ENCODE measurements at regions not wholly inside any gene's neighbourhood (a gene's known extent, or its start where the extent isn't known, plus 50 kb on each side); places are given as distances from the start of the nearest gene placed in this dataset.
A peak's percentile ranks its signal among the peaks of the same experiment; 100 is the strongest.
"Not testable (repeated sequence)": the region's sequence is repeated elsewhere in the genome, so short reads cannot be mapped to it uniquely, and the experiment has no call there.

DNA sequence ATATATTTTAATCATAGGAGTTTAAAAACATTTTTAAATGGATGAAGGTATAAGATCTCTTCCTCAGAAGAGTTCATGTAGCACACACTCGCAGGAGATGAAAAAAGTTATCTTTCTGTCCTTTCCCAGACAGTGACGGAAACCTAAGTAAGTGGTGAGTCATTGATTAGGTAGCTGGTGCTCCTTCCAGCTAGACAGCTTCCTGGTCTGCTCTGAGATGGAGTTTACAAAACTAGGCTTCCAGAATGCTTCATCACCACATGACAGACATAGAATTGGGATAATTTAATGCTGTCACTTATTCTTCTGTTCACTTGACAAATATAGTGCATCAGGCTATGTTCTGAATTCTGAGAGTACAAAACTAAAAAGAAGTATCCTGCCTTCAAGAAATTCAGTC lies 2393.0 kb upstream of the C9orf72 start:
- no peak for DNase-seq

DNA sequence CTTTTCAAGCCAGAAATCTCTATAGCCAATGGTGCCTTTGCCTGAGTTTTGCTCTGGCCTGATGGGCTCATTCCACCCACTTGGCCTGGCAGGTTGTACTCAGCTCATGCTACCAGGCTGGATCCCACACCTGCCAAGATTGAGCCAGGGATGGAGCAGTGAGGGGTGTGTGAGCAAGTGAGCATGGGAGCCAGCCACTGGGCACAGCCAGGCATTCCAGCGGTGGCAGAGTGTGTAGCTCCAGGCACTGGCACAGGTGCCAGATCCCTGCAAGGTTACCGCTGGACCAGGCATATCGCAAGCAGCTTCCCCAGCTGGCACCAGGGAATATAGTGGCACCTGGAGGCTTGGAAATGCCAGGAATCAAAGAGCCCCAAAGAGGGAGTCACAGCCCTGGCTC lies 2395.6 kb upstream of the C9orf72 start:
- DNase-seq: no peak

DNA sequence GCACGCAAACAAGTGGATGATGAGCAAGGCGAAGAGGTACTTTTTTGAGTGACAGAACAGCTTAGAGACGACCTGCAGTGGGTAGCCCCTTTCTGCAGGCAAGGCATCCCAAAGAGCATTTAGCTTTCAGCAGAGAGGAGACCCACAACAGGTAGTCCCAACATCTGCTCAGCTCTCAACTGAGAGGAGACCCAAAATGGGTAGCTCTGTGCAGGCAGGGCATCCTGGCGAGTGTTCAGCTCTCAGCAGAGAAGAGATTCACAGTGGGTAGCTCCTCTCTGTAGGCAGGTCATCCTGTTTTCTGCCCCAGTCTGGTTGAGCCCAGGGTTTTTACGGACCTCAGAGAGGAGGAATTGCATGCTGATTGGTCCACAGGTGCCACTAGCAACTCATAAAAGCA lies 2396.1 kb upstream of the C9orf72 start:
- DNase-seq: no peak

DNA sequence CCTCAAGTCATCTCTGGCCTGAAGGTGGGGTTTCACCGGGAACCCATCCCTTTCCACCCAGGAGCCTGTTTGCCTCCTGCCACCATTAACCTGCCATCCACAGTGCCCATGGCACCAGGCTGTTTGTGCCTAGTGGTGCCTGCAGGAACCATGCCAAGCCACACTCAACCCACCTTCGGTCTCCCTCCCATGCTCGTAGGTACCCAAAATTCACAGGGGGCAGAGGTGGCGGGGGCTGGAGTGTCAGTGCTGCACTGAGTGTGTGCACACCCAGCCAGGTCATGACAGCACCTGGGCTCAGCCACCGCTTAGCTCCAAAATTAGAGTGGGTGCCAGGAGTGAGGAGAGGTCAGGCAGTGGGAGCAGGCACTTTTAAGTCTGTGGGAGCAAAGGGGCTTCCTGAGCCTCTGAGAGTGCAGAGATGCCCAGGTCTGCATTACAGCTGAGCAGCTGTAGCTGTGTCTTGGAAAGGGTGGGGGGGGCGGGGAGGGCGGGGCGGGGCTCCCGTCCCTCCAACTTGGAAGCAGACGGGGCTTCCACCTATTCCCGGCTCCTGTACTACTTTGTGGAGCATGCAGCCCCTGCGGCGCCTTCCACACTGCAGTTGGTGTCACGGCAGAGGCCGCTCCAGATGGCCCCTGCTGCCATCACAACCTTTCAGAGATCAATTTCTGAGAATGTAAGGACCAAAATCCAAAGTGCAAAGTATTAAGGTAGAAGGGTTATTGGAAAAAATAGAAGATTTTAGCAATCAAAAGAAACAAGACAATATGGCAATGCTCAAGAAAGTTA lies 2396.8 kb upstream of the C9orf72 start:
- DNase-seq: no peak

DNA sequence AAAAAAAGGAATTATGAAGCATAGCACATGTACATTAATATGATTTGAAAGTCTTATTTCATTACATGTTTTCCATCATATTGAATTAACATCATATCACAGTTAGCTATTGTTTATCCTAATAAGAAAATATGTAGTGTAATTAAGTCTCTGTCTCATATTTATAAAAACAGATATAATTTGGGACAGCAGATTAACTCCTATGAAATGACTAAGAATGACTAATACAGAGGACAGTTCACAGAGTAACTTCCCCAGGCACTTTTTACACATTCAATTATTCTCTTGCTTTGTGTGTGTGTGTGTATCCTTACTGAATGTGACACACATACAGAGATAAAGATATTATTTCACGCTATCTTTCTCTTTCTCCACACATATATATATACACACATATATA lies 2400.9 kb upstream of the C9orf72 start:
- DNase-seq: no peak

DNA sequence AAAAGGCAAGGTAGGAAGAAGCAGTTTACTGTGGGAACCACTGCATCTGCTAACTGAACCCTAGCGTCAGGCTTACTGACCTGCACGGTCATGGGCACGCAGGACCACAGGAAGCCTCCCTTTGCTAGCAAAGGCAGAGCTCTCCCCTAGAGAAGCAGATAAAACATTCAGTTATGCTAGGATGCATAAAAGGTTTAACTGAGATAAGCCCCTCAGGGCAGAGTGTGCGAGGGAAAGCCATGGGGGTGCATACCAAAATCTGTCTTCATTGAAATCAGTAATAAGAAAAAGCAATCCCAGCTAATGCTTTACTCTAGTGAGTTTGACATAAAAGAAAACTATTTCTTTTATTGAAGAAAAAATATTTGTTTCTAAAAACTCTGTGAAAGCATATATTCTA lies 2403.7 kb upstream of the C9orf72 start:
- DNase-seq: no peak

DNA sequence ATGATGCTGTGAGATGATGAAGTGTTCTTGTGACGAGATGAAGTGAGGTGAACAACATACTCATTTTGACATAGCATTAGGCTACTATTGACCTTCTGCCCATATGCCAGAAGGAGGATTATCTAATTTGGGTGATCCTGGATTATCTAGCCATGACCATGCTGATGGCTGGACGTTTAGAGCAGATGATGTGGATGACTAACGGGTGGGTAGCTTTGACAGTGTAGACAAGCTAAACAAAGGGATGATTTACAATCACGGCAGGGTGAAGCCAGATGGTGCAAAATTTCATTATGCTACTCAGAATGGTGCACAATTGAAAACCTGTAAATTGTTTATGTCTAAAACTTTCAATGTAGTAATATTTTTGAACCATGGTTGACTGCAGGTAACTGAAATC lies 2403.4 kb upstream of the ACO1 start:
- DNase-seq: no peak

DNA sequence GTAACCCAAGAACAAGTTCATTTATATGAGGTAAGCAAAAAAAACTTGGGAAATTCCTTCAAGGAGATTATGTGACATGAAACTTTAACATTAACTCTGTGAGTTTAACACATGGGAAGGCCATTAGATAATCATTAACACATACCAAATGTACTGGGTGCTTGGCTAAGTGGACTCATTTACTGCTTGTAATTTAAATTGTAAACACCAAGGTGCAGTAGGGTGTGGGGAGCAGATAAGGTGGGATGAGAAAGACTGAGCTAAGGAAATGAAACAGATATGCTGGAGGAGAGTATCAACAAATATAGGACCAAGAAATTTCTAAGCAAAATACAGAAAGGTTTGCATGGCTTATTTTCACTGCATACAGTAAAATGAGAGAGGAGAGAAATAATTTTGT lies 2384.8 kb upstream of the ACO1 start:
- DNase-seq: no peak

DNA sequence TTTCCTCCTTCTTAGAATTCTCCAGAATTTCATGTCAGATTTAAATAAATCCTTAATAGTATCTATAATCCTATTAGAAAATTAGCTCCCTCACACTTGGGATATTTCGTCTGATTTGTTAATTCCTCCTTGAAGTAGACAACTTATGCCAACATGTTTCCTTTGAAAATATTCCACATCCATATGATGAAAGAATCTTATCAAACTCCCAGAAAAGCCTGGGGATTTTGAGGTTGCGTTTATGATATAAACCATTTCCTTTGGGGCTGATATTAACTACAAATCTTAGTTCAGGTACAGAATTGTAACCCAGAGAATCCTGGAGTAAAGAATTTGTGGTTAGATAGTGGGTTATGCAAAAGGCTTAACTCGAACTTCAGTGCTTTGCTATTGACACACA lies 2373.8 kb upstream of the ACO1 start:
- DNase-seq: no peak

DNA sequence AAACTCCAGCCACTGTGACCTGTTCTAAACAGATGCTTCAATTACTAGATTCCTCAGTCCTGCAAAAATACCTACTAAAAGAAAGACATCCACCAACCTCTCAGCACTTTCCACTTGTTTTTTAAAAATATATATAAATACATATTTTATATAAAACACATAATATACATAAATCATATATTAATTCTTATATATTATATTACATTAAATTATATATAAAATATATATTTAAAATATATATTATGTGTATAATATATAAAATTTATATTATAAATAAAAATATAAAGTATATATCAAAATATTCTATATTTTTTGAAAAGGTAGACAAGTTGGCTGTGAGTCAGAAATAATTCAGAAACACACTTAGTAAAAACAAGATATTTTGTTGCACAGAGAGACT lies 2371.8 kb upstream of the ACO1 start:
- no peak for DNase-seq

DNA sequence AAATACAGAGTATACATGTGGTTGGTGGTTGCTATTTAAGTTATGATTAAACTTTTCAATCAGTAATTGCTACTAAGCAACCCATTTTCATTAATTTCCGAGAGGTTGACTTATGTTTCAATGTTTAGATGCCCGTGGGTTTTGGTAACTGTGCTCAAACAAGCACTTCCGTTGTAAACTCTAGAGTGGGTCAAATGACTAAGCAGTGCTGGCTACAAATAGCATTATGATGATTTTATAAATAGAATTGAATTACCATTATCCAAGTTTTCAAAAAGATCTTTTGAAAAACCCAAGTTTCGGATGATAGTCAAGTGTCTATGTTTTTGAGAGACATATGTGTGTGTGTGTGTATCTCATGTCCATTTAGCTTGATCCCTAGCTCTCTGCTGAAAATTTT lies 2369.4 kb upstream of the ACO1 start:
- no peak for DNase-seq

DNA sequence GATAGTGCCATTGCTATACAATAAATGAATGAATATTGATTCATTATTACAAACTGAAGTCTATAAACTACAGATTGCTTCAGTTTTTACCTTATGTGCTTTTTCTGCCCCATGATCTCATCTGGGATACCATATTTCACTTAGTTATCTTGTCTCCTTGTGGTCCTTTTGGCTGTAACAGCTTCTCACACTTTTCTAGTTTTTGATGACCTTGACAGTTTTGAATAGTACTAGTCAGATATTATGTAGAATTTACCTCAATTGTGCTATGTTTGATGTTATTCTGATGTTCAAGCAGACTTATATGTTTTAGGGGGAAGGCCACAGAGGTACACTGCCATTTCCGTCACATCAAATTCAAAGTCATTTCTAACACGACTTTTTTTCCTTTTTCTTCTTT lies 2364.3 kb upstream of the ACO1 start:
- no peak for DNase-seq

DNA sequence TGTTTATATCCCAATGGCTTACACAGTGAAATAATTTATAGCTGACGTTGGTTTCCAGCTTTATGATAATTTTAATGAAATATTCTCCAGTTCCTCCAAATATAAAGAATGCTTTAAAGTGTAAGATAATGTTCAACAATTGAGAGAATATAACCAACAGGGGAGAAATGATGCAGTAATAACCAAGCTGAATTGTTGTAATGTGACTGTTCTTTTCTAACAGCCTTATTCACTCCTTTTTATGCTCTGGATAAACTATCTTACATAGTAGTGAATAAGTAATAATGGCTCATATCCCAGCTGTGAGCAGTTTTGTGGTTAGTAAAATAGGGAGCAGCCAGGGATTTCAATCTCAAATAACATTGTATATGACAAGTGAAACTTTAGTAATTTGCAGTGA lies 2348.7 kb upstream of the ACO1 start:
- DNase-seq: no peak

DNA sequence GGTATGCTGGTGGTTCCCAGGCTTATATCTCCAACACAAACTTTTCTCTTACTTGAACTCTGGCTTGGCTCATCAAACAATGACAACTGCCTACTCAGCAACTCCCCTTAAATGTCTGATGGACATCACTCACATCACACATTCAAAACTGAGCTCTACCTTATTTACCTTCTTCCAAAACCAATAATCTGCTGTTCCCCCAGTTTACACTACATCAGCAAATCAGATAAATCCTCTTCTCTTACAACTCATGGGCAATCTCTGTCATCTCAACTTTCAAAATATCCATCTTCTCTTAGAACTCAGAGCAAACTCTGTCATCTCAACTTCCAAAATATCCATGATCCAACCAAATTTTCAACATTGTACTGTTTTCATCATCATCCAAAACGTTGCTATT lies 2347.9 kb upstream of the ACO1 start:
- DNase-seq: no peak

DNA sequence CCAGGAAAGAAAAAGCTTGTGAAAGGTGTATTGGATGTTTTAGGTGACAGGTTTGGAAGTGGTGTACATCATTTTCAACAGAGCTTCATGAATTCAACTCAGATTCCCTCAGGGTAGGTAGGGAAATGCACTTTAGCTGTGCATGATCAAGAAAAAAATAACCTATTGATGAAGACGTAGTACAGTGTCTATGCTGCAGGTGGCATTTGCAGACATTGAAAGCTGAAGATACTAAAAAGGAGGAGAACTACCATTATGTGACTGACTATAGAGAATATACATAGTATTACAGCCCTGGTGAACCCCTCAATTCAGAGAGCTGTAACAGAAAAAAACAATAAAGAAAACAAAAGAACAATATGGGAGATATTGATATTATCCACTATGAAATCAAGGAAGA lies 2344.7 kb upstream of the ACO1 start:
- DNase-seq: no peak

DNA sequence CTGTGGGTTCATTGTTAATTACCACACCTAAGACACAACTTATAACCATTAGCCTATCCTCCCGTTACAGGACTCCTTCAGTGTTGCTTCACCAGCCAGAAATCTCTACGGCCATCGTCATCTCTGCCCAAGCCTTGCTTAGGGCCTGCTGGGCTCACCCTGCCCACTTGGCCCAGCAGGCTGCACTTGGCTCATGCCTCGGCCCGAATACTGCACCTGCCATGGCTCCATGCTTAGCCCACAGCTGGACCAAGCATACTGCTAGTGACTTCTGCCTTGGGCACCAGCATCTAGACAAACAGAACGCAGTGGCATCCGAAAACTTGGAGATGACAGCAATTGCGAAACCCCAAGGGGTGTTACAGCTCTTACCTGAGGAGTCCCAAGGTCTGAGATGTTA lies 2336.0 kb upstream of the ACO1 start:
- no peak for DNase-seq

DNA sequence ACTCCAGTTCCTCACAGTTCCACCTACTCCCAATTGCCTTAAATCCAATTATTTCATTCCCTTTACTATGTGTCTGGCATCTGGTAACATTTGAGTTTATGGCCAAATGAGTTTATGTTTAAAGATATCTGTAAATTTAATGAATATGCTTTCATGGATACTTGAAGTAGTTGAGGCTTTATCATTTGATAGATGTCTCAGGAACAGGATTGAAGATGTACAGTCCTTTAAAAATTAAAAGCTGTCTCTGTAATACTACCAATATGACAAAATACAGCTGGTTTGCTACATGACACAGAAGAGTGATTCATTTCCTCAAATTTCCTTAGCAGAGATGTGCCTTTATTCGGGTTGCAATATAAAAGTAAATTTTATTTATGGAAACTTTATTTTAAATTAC lies 2326.0 kb upstream of the ACO1 start:
- DNase-seq: no peak

DNA sequence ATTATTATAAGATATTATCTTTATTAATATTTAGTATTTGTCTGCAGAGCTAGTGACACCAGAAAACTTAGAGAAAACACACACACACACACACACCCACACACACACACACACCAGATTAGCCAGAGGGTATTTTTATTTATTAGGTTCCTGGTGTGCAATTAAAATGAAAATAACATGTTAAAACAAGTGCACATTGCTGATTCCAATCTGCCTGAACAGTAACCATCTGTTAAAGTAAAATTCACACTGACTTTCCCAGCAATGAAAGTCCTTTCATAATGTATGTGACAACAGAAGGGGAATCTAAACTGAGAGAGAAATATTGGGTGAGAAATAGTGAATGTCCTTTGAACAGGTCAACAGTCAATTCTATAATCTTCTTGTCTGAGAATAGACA lies 2323.5 kb upstream of the ACO1 start:
- no peak for DNase-seq

DNA sequence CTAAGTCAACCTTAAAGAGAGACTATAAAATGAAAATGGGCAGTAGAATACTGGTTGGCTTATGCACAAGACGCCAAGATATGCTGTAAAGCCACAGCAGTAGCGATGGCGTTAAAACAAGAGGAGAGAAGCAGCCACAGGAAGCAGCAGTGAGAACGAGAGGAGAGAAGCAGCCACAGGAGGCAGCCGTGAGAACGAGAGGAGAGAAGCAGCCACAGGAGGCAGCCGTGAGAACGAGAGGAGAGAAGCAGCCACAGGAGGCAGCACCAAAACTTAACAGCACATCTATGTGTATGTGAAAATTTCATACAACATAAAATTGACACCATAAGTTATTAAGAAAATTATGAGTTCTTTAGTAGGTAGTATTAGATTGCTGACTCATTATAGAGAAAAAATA lies 2318.6 kb upstream of the ACO1 start:
- DNase-seq: no peak

DNA sequence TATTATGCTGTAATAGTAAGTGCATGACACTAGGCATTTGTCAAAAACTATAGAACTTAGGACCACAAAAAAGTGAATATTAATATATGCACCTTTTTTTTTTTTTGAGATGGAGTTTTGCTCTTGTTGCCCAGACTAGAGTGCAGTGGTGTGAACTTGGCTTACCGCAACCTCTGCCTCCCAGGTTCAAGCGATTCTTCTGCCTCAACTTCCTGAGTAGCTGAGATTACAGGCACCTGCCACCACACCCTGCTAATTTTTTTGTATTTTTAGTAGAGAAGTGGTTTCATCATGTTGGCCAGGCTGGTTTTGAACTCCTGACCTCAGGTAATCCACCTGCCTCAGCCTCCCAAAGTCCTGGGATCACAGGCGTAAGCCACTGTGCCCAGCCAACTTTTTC lies 2315.2 kb upstream of the ACO1 start:
- DNase-seq: not testable (repeated sequence)

DNA sequence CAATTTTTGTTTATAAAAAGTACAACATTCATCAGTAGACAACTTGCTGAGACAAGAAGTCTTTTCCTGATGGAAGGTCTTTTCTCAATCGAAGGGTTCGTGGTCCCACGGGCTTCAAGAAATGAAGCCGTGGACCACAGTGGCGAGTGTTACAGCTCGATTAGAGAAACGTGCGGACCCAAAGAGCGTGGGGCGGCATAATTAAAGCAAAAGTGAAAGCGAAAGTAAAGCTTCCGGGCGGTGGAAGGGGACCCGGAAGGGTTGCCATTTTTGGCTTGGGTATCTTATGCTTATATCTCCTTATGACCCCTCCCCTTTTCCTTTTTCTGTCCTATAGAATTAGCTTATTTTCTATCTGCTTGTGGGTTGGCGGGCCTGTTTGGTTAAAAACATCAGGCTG lies 2309.4 kb upstream of the ACO1 start:
- peak; percentile 1 for DNase-seq

DNA sequence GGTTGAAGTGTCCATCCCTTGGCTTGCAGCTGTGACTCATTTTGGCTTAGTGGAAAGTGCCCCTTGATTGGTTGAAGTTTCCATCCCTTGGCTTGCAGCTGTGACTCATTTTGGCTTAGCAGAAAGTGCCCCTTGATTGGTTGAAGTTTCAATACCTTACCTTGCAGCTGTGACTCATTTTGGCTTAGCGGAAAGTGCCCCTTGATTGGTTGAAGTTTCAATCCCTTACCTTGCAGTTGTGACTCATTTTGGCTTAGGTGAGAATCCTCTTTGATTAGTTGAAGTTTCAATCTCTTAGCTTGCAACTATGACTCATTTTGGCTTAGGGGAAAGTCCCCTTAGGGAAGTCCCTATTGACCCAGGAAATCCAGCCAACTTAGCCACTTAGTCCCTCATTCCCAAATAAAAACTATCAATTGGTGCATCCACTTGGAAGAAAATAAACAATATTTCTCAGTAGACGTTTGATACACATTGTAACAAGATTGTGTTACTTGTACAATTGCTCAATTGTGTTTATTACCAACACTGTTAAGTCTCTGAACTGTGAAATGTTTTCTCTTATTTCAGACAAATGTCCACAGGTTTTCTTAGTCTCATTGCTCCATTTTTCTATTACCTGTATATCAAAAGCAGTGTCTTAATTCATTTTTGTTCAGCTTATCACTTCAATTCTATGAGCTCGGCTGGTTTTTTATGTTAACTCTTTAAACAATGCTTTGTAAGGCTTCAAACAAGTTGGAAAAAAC lies 2308.8 kb upstream of the ACO1 start:
- no peak for DNase-seq

DNA sequence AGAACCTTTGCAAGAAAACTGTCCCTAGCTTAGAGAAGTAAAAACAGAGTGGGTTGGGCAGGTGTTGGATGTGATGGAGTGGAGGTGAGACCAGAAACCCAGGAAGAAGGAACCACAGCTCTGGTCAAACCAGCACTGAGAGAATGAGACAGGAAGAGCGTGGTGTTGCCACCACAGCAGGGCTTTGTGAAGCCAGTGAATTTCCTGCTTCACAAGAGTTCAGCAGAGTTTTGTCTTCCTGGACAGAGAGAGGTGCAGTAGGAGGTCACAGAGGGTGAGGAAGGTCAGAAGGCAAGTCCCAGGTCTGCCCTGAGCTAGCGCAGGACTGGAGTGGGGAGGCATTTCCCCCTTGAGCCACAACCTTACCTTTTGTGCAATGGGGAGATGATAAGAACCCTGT lies 2306.2 kb upstream of the ACO1 start:
- no peak for DNase-seq

DNA sequence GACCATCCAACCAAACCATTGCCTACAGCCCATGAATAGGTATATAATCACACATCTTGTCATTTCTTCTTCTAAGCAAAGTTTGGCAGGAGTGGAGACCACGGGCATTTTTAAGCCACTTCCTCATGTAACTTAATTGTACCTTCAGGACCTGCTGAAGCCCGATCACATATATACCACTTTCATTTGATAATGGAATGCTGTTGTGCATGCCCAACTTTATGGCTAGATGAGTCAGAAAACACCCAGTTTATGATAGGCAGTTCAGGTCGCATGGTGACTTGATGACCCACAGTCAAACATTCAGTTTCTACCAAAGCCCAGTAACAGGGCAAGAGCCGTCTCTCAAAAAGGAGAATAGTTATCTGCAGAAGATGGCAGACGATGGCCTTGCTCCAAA lies 2295.0 kb upstream of the ACO1 start:
- no peak for DNase-seq

All from NCI-H1105 (cell line).